OCI-LY1 (cell line): ENCODE measurements at regions not wholly inside any gene's neighbourhood (a gene's known extent, or its start where the extent isn't known, plus 50 kb on each side); places are given as distances from the start of the nearest gene placed in this dataset.

Experiments
- CTCF ChIP-seq: fragments of 200-600 bp; sonication (generic), shearing (Covaris generic); IDR thresholded peaks from 2 replicates; pipeline ENCODE4 v1.5.1; 2017; ENCODE audit warnings: mild to moderate bottlenecking, antibody characterized with exemption, low read length, moderate library complexity, mixed read lengths
- EZH2 ChIP-seq: fragments of 200-600 bp; sonication (generic), shearing (Covaris generic); IDR thresholded peaks from 2 replicates; pipeline ENCODE4 v1.8.0; 2017; ENCODE audit warnings: borderline replicate concordance, mixed run types, mild to moderate bottlenecking, antibody characterized with exemption, low read length, moderate library complexity, mixed read lengths

- TF ChIP-seq CTCF, result no peak
- no peak for TF ChIP-seq EZH2
Observed at GRCh38 chr2:21819454-21819853, 695.7 kb downstream of the TDRD15 start.
